Stimulated activated naive B cell treated with anti-CD40 and anti-IgM and Interleukin-4, amounts not matched to agents 10 μg/mL and 1 μg/mL and 100 μg/mL, for 72 hours (primary cell): ENCODE measurements at regions not wholly inside any gene's neighbourhood (a gene's known extent, or its start where the extent isn't known, plus 50 kb on each side); places are given as distances from the start of the nearest gene placed in this dataset.
A peak's percentile ranks its signal among the peaks of the same experiment; 100 is the strongest.

Source experiments
- ATAC-seq, 2 donors: fragments of 150-1000 bp; cut with Tn5 transposase; replicated peaks; 2 replicates each; pipeline ENCODE4 v1.10.0; 2021; ENCODE audit warnings: moderate library complexity in 1 of 2
- DNase-seq: peaks from one replicate; pipeline ENCODE4 v3.0.0; 2021
- H3K27ac Mint-ChIP-seq: one replicate; pipeline ENCODE4 v1.8.0; 2022; ENCODE audit warnings: mild to moderate bottlenecking, mixed read lengths
- H3K27me3 Mint-ChIP-seq, 2 donors: one replicate each; pipeline ENCODE4 v1.8.0; 2022; ENCODE audit warnings: mixed read lengths in 2 of 2
- H3K36me3 Mint-ChIP-seq, 2 donors: one replicate each; pipeline ENCODE4 v1.8.0; 2022; ENCODE audit warnings: mixed read lengths in 2 of 2, mild to moderate bottlenecking in 1 of 2
- H3K4me1 Mint-ChIP-seq, 2 donors: one replicate each; pipeline ENCODE4 v1.8.0; 2022; ENCODE audit warnings: mixed read lengths in 2 of 2, mild to moderate bottlenecking in 1 of 2
- H3K4me3 Mint-ChIP-seq, 2 donors: one replicate each; pipeline ENCODE4 v1.8.0; 2022; ENCODE audit warnings: mild to moderate bottlenecking in 2 of 2, mixed read lengths in 2 of 2, moderate library complexity in 1 of 2
- H3K9me3 Mint-ChIP-seq, 2 donors: one replicate each; pipeline ENCODE4 v1.8.0; 2022; ENCODE audit warnings: mixed read lengths in 2 of 2, mild to moderate bottlenecking in 1 of 2

- DNase-seq (no peak), ATAC-seq (no peak)
- H3K27me3 Mint-ChIP-seq: no peaks in the 10 kb centered on the region
- no peak overlapping the region for H3K27ac Mint-ChIP-seq
- H3K9me3 Mint-ChIP-seq: peaks cover 12 to 15% of the 10 kb centered on the region in 2 donors
- no peaks in the 10 kb centered on the region for H3K36me3 Mint-ChIP-seq
- no peaks in the 10 kb centered on the region for H3K4me1 Mint-ChIP-seq
- no peak overlapping the region for H3K4me3 Mint-ChIP-seq
Measured at GRCh38 chr7:98495200-98495955, 94.5 kb upstream of the BAIAP2L1 start.

- DNase-seq (no peak), ATAC-seq (no peak)
- Mint-ChIP-seq H3K36me3 (no peaks in the 10 kb centered on the region), H3K27ac (no peak overlapping the region), H3K4me1 (no peaks in the 10 kb centered on the region), H3K9me3 (peaks cover 7 to 8% of the 10 kb centered on the region in 2 donors), H3K4me3 (no peak overlapping the region), H3K27me3 (peaks cover 6 to 11% of the 10 kb centered on the region in 2 donors)
Measured at GRCh38 chr7:98493030-98493778, 92.3 kb upstream of the BAIAP2L1 start.

- Mint-ChIP-seq H3K9me3 (peaks cover 3 to 4% of the 10 kb centered on the region in 2 donors), H3K4me3 (no peak overlapping the region), H3K27ac (no peak overlapping the region), H3K36me3 (no peaks in the 10 kb centered on the region), H3K27me3 (peaks cover 13 to 18% of the 10 kb centered on the region in 2 donors), H3K4me1 (no peaks in the 10 kb centered on the region)
- ATAC-seq: no peak
- no peak for DNase-seq
Measured at GRCh38 chr7:98488167-98488566, 87.3 kb upstream of the BAIAP2L1 start.

- Mint-ChIP-seq H3K36me3 (no peaks in the 10 kb centered on the region), H3K4me1 (no peaks in the 10 kb centered on the region), H3K27me3 (peaks cover 12 to 20% of the 10 kb centered on the region in 2 donors), H3K9me3 (peaks cover 4 to 5% of the 10 kb centered on the region in 2 donors), H3K4me3 (no peak overlapping the region), H3K27ac (no peak overlapping the region)
- no peak for ATAC-seq
- no peak for DNase-seq
Measured at GRCh38 chr7:98483964-98484545, 83.2 kb upstream of the BAIAP2L1 start.

- H3K36me3 Mint-ChIP-seq: no peaks in the 10 kb centered on the region
- peaks cover 12 to 15% of the 10 kb centered on the region in 2 donors for H3K27me3 Mint-ChIP-seq
- H3K27ac Mint-ChIP-seq: no peak overlapping the region
- no peak for DNase-seq
- no peak overlapping the region for H3K4me3 Mint-ChIP-seq
- peak in 1 of 2 donors; percentile 59 for ATAC-seq
- H3K4me1 Mint-ChIP-seq: no peaks in the 10 kb centered on the region
- peaks cover 4 to 5% of the 10 kb centered on the region in 2 donors for H3K9me3 Mint-ChIP-seq
Measured at GRCh38 chr7:98483276-98483963, 82.5 kb upstream of the BAIAP2L1 start.

GRCh38 chr7:98479318-98479717 lies 78.4 kb upstream of the BAIAP2L1 start:
- H3K36me3 Mint-ChIP-seq: no peaks in the 10 kb centered on the region
- H3K27me3 Mint-ChIP-seq: peaks cover 7 to 13% of the 10 kb centered on the region in 2 donors
- H3K4me1 Mint-ChIP-seq: no peaks in the 10 kb centered on the region
- no peak overlapping the region for H3K27ac Mint-ChIP-seq
- peaks cover 0 to 2% of the 10 kb centered on the region in 2 donors for H3K9me3 Mint-ChIP-seq
- H3K4me3 Mint-ChIP-seq: no peak overlapping the region
- DNase-seq (no peak), ATAC-seq (no peak)

GRCh38 chr7:98475352-98475751 lies 74.5 kb upstream of the BAIAP2L1 start:
- H3K4me3 Mint-ChIP-seq: no peak overlapping the region
- no peaks in the 10 kb centered on the region for H3K36me3 Mint-ChIP-seq
- H3K27ac Mint-ChIP-seq: no peak overlapping the region
- H3K4me1 Mint-ChIP-seq: peaks cover 2 to 13% of the 10 kb centered on the region in 2 donors
- ATAC-seq (no peak), DNase-seq (no peak)
- peaks cover 0 to 2% of the 10 kb centered on the region in 2 donors for H3K9me3 Mint-ChIP-seq
- peaks cover 26 to 31% of the 10 kb centered on the region in 2 donors for H3K27me3 Mint-ChIP-seq

GRCh38 chr7:98474558-98474957 lies 73.7 kb upstream of the BAIAP2L1 start:
- no peak for DNase-seq
- no peaks in the 10 kb centered on the region for H3K9me3 Mint-ChIP-seq
- peaks cover 2 to 13% of the 10 kb centered on the region in 2 donors for H3K4me1 Mint-ChIP-seq

GRCh38 chr7:98472521-98472954 lies 71.6 kb upstream of the BAIAP2L1 start:
- no peak for ATAC-seq
- peaks cover 37 to 50% of the 10 kb centered on the region in 2 donors for H3K27me3 Mint-ChIP-seq
- H3K4me3 Mint-ChIP-seq: no peak overlapping the region
- DNase-seq: no peak
- peaks cover 5 to 7% of the 10 kb centered on the region in 2 donors for H3K9me3 Mint-ChIP-seq
- H3K4me1 Mint-ChIP-seq: peaks cover 2 to 13% of the 10 kb centered on the region in 2 donors
- H3K27ac Mint-ChIP-seq: no peak overlapping the region
- H3K36me3 Mint-ChIP-seq: no peaks in the 10 kb centered on the region

More at GRCh38 chr7:98474558-98474957, 73.7 kb upstream of the BAIAP2L1 start:
- Mint-ChIP-seq H3K4me3 (no peak overlapping the region), H3K27me3 (peaks cover 33 to 37% of the 10 kb centered on the region in 2 donors), H3K36me3 (no peaks in the 10 kb centered on the region), H3K27ac (no peak overlapping the region)
- ATAC-seq: no peak

- peak; percentile 57 to 68 for ATAC-seq
- Mint-ChIP-seq H3K4me3 (peak overlapping the region; percentile 36 to 47), H3K27me3 (peaks cover 33 to 59% of the 10 kb centered on the region in 2 donors), H3K9me3 (peaks cover 8 to 9% of the 10 kb centered on the region in 2 donors), H3K27ac (no peak overlapping the region), H3K36me3 (no peaks in the 10 kb centered on the region), H3K4me1 (peaks cover 2 to 13% of the 10 kb centered on the region in 2 donors)
- peak; percentile 6 for DNase-seq
Measured at GRCh38 chr7:98470485-98471240, 69.8 kb upstream of the BAIAP2L1 start.

GRCh38 chr7:98469088-98469487 lies 68.2 kb upstream of the BAIAP2L1 start:
- DNase-seq (no peak), ATAC-seq (no peak)
- no peak overlapping the region for H3K4me3 Mint-ChIP-seq
- H3K4me1 Mint-ChIP-seq: peaks cover 2 to 13% of the 10 kb centered on the region in 2 donors
- H3K36me3 Mint-ChIP-seq: no peaks in the 10 kb centered on the region
- no peak overlapping the region for H3K27ac Mint-ChIP-seq
- peaks cover 33 to 59% of the 10 kb centered on the region in 2 donors for H3K27me3 Mint-ChIP-seq
- H3K9me3 Mint-ChIP-seq: peaks cover 8 to 9% of the 10 kb centered on the region in 2 donors

GRCh38 chr7:98467570-98468312 lies 66.9 kb upstream of the BAIAP2L1 start:
- no peak for ATAC-seq
- Mint-ChIP-seq H3K9me3 (peaks cover 8 to 9% of the 10 kb centered on the region in 2 donors), H3K4me1 (peaks cover 2 to 13% of the 10 kb centered on the region in 2 donors), H3K27ac (no peak overlapping the region), H3K4me3 (no peak overlapping the region), H3K27me3 (peaks cover 29 to 57% of the 10 kb centered on the region in 2 donors), H3K36me3 (no peaks in the 10 kb centered on the region)
- DNase-seq: no peak

GRCh38 chr7:98465022-98465421 lies 64.1 kb upstream of the BAIAP2L1 start:
- Mint-ChIP-seq H3K27ac (no peak overlapping the region), H3K9me3 (peaks cover 8 to 9% of the 10 kb centered on the region in 2 donors), H3K4me3 (no peak overlapping the region), H3K4me1 (no peaks in the 10 kb centered on the region), H3K36me3 (no peaks in the 10 kb centered on the region), H3K27me3 (peaks cover 7 to 30% of the 10 kb centered on the region in 2 donors)
- ATAC-seq (no peak), DNase-seq (no peak)
